GM19438 (cell line): ENCODE measurements at regions not wholly inside any gene's neighbourhood (a gene's known extent, or its start where the extent isn't known, plus 50 kb on each side); places are given as distances from the start of the nearest gene placed in this dataset.
"Not testable (repeated sequence)": the region's sequence is repeated elsewhere in the genome, so short reads cannot be mapped to it uniquely, and the experiment has no call there.

Experiments used
- ATAC-seq: cut with Tn5 transposase; IDR thresholded peaks from one replicate; pipeline ENCODE4 v1.9.1; 2021; ENCODE audit warnings: low read depth; ENCODE audit not compliant: unreplicated experiment

DNA sequence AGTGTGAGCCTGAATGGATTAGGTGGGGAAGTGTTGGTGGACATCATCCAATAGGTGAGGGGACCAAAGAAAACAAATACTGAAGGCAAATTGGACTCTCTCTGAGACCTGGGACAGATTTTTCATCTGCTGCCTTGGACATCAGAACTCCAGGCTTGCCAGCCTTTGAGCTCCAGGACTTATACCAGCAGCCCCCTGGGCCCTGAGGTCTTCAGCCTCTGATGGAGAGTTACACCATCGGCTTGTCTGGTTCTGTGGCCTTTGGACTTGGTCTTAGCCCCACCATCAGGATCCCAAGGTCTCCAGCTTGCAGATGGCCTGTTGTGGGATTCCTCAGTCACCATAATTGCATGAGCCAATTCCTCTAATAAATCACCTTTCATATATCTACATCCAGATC lies 80.8 kb upstream of the SLC8A3 start:
- ATAC-seq: no peak

DNA sequence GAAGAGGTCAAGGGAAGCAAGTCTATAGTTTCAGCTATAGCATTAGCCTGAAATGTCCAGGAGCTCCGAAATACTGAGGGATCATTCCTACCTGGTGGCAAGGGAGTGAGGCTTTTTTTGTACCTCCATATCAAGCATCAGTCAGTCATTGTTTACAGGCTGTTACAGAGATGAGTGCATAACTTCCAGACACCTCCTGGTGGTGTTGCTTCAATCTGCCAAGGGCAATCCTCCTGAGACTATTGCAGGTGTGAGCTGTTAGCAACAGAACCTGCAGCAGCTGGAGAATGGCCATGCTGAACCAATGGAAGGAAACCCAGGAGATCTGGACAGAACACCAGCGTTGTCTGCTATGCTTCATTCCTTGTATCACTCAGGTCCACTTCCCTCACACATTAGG lies 80.0 kb upstream of the SLC8A3 start:
- ATAC-seq: no peak

DNA sequence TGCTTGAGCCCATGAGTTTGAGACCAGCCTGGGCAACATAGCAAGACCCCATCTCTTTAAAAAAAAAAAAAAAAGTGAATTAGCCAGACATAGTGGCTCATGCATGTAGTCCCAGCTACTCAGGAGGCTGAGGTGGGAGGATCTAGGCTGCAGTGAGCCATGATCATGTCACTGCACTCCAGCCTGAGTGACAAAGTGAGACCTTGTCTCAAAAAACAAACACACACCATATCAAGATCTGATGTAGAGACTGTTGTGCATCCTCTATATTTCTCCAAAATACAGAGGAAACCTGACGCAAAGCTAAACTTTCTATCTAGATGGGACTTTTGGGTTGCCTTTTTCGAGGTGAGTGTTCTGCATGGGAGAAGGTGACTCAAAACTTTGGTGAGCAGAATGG lies 77.4 kb upstream of the SLC8A3 start:
- ATAC-seq: no peak

DNA sequence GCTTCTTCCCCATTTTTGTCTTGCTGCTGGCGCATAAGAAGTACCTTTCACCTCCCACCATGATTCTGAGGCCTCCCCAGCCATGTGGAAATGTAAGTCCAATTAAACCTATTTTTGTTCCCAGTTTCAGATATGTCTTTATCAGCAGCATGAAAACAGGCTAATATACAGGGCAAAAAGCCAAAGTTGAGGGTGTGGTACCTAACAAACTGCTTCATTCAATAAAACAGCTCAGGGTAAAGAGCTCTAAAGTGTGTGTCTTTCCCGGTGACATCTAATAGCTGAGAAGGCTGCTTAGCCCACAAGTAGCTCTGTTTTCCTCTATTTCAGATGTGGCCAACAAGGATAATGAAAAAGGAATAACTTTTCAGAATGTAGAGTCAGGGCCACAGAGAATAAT lies 76.7 kb upstream of the SLC8A3 start:
- ATAC-seq: no peak

DNA sequence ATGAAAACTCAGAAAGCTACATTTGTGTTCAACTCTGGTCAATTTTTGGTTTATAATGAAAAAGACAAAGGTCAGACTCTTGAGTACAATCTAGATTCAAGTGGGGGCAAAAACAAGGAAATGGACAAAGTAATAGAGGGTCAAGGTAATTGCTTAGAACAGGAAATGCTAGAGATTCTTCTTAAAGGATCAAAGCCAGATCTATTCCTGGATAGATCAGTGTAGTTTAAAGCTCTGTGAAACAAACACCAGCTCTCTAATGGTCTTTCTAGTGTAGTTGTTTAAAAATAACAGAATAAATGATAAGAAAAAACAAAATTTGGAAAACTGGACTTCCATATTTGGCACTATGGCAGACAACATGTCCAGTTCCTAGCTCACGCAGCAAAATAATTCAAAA lies 70.7 kb upstream of the SLC8A3 start:
- no peak for ATAC-seq

DNA sequence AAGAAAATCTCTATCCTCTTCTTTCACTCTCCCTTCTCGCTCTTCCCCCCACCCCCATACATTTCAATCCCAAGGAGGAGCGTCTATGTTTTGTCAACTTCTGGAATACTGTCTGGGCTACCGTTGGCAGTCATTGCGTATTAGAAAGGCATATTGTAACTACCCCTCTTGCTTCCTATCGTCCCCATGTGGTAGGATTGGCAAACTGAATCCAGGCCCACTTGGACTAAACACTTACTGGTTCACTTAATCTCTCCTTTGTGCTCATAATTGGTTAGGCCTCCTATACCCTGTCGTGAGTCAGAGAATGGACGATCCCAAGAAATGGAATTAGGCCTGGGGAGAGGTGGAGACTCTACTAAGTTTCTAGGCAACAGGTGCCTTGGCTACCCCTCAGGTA lies 68.8 kb upstream of the SLC8A3 start:
- no peak for ATAC-seq

DNA sequence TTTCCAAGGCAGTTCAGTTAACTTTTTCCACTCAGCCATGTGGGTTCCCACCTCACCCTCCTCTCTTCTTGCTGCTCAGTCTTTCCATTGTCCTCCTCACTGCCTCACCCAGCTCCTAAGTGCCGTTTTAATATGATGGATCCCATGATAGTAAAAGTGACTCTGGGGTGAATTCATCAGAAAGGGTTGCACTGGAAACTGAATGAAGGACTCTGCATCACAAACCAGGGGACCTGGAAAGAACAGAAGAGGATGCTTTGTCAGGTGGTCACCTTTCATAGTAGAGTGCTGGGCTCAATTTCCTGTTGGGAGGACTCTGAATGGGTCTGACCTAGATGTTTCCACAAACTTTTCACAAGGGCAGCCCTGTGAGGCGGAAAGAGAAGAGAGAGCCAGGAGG lies 67.8 kb upstream of the SLC8A3 start:
- no peak for ATAC-seq

DNA sequence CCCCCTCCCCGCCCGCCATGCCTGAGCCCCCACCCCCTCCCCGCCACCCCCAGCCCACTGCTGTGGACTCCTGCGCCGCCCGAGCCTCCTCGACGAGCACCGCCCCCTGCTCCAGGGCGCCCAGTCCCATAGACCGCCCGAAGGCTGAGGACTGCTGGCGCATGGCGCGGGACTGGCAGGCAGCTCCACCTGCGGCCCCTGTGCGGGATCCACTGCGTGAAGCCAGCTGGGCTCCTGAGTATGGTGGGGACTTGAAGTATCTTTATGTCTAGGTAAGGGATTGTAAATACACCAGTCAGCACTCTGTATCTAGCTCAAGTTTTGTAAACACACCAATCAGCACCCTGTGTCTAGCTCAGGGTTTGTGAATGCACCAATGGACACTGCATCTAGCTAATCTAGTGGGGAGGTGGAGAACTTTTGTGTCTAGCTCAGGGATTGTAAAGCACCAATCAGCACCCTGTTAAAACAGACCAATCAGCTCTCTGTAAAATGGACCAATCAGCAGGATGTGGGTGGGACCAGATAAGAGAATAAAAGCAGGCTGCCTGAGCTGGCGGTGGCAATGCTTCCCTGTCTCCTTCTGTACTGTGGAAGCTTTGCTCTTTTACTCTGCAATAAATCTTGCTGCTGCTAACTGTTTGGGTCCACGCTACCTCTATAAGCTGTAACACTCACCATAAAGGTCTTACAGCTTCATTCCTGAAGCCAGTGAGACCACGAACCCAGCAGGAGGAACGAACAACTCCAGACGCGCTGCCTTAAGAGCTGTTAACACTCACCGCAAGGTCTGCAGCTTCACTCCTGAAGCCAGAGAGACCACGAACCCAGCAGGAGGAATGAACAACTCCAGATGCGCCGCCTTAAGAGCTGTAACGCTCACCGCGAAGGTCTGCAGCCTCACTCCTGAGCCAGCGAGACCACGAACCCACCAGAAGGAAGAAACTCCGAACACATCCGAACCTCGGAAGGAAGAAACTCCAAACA lies 66.6 kb upstream of the SLC8A3 start:
- ATAC-seq: peak; percentile 62

DNA sequence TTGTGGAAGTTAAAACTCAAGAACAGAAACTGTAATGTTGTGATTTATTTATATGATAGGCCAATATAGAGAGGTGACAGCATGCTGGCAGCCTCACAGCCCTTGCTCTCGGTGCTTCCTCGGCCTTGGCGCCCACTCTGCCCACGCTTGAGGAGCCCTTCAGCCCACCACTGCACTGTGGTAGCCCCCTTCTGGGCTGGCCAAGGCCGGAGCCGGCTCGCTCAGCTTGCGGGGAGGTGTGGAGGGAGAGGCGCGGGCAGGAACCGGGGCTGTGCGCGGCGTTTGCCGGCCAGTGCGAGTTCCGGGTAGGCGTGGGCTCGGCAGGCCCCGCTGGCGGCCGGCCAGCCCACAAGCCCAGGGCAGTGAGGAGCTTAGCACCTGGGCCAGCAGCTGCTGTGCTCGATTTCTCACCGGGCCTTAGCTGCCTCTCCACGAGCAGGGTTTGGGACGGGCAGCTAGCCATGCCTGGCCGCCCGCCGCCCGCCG lies 65.8 kb upstream of the SLC8A3 start:
- ATAC-seq: no peak

DNA sequence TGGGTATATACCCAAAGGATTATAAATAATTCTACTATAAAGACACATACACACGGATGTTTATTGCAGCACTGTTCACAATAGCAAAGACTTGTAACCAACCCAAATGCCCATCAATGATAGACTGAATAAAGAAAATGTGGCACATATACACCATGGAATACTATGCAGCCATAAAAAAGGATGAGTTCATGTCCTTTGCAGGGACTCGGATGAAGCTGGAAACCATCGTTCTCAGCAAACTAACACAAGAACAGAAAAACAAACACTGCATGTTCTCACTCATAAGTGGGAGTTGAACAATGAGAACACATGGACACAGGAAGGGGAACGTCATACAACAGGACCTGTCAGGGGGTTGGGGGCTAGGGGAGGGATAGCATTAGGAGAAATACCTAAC lies 64.8 kb upstream of the SLC8A3 start:
- not testable (repeated sequence) for ATAC-seq

DNA sequence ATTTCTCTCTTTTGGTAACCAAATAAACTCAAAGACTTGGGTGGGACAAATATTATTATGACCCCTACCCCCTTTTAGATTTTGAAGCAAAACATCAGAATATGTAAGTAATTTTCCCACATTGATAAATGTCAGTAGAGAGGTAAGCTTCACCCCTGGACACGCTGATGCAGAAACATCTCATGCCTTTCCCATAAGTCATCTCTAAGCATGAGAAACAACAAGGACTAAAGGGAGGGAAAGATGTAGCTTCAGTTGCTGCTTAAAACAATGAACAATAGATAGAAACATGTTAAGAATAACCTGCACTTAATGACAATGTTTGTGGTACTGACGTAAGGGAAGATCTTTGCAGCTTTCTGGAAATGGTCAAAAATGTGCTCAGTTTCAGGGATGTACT lies 56.3 kb upstream of the SLC8A3 start:
- ATAC-seq: no peak

DNA sequence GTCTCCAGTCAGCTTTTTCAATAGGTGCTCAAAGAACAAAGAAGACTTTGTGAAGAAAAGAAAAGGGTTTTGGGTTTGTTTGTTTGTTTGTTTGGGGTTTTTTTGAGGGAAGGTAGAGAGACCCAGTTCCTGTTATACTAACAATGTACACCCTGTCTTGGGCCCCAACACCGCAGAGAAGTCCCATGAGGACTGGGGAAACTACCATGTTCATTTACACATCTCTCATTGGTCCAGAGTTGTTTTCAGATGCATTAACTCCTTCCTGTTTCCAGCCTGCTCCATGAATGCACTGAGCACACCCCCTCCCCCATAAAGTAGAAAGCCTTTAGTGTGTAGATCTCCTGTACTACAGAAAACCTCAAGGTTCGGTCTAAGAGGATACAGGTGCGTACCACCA lies 51.1 kb upstream of the SLC8A3 start:
- peak; percentile 93 for ATAC-seq

DNA sequence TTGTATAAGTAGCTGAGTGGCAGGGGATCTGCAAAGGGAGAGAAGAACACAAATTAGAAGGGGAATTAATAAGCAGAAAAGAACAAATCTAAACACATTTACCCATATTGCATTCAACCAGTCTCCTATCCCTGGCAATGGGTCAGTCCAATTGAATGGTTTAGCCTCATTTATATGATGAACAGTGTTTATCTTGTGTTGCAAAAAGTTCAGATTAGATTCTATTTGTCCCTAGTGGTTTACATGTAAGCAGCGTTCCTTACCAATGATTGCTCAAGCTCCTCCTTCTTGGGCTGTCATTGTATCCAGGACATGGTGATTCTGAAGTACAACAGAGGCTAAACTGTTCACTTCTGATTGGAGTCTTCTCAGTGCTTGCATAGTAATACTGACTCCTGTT lies 49.9 kb upstream of the SLC8A3 start:
- ATAC-seq: not testable (repeated sequence)
